ENCODE measurements at regions not wholly inside any gene's neighbourhood (a gene's known extent, or its start where the extent isn't known, plus 50 kb on each side); places are given as distances from the start of the nearest gene placed in this dataset.

GRCh38 chr2:236773206-236773605 is 203.6 kb downstream of the ACKR3 start:
- 50% methylated on average over 5 of the region's 9 CpGs for WGBS (ENCODE audit: low lambda C conversion rate)
- Histone ChIP-seq H3K79me2 (ENCODE audit: insufficient read depth) (no peaks in the 10 kb centered on the region), H3K4me3 (ENCODE audit: low read depth in 2 of 2, low read length in 1 of 2) (no peak overlapping the region), H3K36me3 (replicated peaks in 1 of 2; ENCODE audit: control insufficient read depth in 1 of 2, insufficient read depth in 2 of 2, low read length in 1 of 2) (no peaks in the 10 kb centered on the region), H3K4me1 (ENCODE audit: control insufficient read depth in 1 of 2, insufficient read depth in 2 of 2, low read depth in 1 of 2, low read length in 1 of 2) (peaks cover 0 to 8% of the 10 kb centered on the region in 2 experiments; a peak in 2 of 4 replicates), H3K27me3 (ENCODE audit: insufficient read depth) (no peaks in the 10 kb centered on the region), H3K9me3 (no peaks in the 10 kb centered on the region), H3K27ac (ENCODE audit: low read depth in 2 of 2, low read length in 1 of 2) (no peak overlapping the region), H2AFZ (ENCODE audit: low read depth) (no peak overlapping the region), H4K20me1 (ENCODE audit: insufficient read depth) (no peaks in the 10 kb centered on the region), H3F3A (replicated peaks; ENCODE audit: insufficient read depth) (no peaks in the 10 kb centered on the region), H3K4me2 (no peak overlapping the region), H3K9me2 (no peaks in the 10 kb centered on the region), H3K9ac (no peak overlapping the region)
- DNase-seq = no peak
- ChIA-PET POLR2A (no interaction called here), CTCF (no interaction called here)
- TF ChIP-seq GABPA (IDR thresholded peaks at IDR 0.05; ENCODE audit: low read depth) = no peak
- no peak for TF ChIP-seq TCF12 (IDR thresholded peaks at IDR 0.05)
- TF ChIP-seq, protein P1, sequence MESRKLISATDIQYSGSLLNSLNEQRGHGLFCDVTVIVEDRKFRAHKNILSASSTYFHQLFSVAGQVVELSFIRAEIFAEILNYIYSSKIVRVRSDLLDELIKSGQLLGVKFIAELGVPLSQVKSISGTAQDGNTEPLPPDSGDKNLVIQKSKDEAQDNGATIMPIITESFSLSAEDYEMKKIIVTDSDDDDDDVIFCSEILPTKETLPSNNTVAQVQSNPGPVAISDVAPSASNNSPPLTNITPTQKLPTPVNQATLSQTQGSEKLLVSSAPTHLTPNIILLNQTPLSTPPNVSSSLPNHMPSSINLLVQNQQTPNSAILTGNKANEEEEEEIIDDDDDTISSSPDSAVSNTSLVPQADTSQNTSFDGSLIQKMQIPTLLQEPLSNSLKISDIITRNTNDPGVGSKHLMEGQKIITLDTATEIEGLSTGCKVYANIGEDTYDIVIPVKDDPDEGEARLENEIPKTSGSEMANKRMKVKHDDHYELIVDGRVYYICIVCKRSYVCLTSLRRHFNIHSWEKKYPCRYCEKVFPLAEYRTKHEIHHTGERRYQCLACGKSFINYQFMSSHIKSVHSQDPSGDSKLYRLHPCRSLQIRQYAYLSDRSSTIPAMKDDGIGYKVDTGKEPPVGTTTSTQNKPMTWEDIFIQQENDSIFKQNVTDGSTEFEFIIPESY (IDR thresholded peaks at IDR 0.05; ENCODE audit: borderline replicate concordance, low read depth) = no peak

DNA sequence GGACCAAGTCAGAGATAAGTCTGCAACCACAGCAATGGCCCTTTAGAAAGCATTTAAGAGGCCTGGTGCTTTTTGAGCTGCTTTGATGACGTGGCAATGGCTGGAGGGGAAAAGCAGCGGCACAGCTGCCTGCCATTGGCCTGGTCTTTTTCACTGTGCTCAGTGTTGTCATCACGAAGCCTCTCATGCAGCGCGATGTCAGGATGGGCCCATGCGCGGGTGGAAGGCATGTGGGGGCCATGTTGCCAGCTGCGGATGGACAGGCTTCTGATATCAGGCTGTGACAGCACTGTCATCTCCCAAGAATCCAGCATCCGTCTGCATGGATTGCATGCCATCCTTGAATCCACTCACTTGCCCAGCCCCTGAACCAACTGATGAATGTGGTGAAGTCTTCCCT is 204.5 kb downstream of the ACKR3 start:
- WGBS (ENCODE audit: low lambda C conversion rate) = 42% methylated on average over 4 of the region's 9 CpGs
- CTCF ChIA-PET = interaction anchor here (1.5 kb wide), 1 partner anchor 430 kb away, joined by 3 read pairs; no protein-coding TSS in a partner anchor
- no peak overlapping the region for H3K4me3 ChIP-seq (ENCODE audit: low read depth in 2 of 2, low read length in 1 of 2)
- DNase-seq = no peak
- no peaks in the 10 kb centered on the region for H3K9me3 ChIP-seq
- TF ChIP-seq, protein P2, sequence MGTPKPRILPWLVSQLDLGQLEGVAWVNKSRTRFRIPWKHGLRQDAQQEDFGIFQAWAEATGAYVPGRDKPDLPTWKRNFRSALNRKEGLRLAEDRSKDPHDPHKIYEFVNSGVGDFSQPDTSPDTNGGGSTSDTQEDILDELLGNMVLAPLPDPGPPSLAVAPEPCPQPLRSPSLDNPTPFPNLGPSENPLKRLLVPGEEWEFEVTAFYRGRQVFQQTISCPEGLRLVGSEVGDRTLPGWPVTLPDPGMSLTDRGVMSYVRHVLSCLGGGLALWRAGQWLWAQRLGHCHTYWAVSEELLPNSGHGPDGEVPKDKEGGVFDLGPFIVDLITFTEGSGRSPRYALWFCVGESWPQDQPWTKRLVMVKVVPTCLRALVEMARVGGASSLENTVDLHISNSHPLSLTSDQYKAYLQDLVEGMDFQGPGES (IDR thresholded peaks at IDR 0.05; ENCODE audit: low read depth, low read length) = no peak
- TF ChIP-seq RCOR1 (IDR thresholded peaks at IDR 0.05; ENCODE audit: low read length) (no peak), NRF1 (IDR thresholded peaks at IDR 0.05; ENCODE audit: low read depth, low read length) (no peak), TEAD4 (IDR thresholded peaks at IDR 0.05; ENCODE audit: borderline replicate concordance, insufficient read depth) (no peak), SMC3 (IDR thresholded peaks at IDR 0.05; ENCODE audit: low read depth, low read length) (no peak), NFIC (IDR thresholded peaks at IDR 0.05; ENCODE audit: borderline replicate concordance) (no peak), SIN3A (IDR thresholded peaks at IDR 0.05; ENCODE audit: borderline replicate concordance, low read depth, low read length) (no peak), FOSL2 (IDR thresholded peaks at IDR 0.05; ENCODE audit: borderline replicate concordance, low read depth) (no peak), TAF1 (IDR thresholded peaks at IDR 0.05; ENCODE audit: borderline replicate concordance, low read depth, low read length) (no peak), JUND (IDR thresholded peaks at IDR 0.05) (no peak), FOXJ3 (CRISPR knock-in tag; IDR thresholded peaks at IDR 0.05) (no peak), RAD21 (IDR thresholded peaks at IDR 0.05; ENCODE audit: low read length) (no peak)
- TF ChIP-seq, protein P3, sequence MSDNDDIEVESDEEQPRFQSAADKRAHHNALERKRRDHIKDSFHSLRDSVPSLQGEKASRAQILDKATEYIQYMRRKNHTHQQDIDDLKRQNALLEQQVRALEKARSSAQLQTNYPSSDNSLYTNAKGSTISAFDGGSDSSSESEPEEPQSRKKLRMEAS (IDR thresholded peaks at IDR 0.05; ENCODE audit: low read depth) = no peak
- TF ChIP-seq, protein P4, sequence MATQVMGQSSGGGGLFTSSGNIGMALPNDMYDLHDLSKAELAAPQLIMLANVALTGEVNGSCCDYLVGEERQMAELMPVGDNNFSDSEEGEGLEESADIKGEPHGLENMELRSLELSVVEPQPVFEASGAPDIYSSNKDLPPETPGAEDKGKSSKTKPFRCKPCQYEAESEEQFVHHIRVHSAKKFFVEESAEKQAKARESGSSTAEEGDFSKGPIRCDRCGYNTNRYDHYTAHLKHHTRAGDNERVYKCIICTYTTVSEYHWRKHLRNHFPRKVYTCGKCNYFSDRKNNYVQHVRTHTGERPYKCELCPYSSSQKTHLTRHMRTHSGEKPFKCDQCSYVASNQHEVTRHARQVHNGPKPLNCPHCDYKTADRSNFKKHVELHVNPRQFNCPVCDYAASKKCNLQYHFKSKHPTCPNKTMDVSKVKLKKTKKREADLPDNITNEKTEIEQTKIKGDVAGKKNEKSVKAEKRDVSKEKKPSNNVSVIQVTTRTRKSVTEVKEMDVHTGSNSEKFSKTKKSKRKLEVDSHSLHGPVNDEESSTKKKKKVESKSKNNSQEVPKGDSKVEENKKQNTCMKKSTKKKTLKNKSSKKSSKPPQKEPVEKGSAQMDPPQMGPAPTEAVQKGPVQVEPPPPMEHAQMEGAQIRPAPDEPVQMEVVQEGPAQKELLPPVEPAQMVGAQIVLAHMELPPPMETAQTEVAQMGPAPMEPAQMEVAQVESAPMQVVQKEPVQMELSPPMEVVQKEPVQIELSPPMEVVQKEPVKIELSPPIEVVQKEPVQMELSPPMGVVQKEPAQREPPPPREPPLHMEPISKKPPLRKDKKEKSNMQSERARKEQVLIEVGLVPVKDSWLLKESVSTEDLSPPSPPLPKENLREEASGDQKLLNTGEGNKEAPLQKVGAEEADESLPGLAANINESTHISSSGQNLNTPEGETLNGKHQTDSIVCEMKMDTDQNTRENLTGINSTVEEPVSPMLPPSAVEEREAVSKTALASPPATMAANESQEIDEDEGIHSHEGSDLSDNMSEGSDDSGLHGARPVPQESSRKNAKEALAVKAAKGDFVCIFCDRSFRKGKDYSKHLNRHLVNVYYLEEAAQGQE (IDR thresholded peaks at IDR 0.05; ENCODE audit: low read depth, low read length) = no peak
- H3K4me1 ChIP-seq (ENCODE audit: control insufficient read depth in 1 of 2, insufficient read depth in 2 of 2, low read depth in 1 of 2, low read length in 1 of 2) = peaks cover 0 to 5% of the 10 kb centered on the region in 2 experiments; a peak in 2 of 4 replicates
- H3K4me2 ChIP-seq = no peak overlapping the region
- H3K36me3 ChIP-seq (replicated peaks in 1 of 2; ENCODE audit: control insufficient read depth in 1 of 2, insufficient read depth in 2 of 2, low read length in 1 of 2) = no peaks in the 10 kb centered on the region
- no peaks in the 10 kb centered on the region for H3K9me2 ChIP-seq
- H2AFZ ChIP-seq (ENCODE audit: low read depth) = no peak overlapping the region
- no peak overlapping the region for H3K27ac ChIP-seq (ENCODE audit: low read depth in 2 of 2, low read length in 1 of 2)
- H3K27me3 ChIP-seq (ENCODE audit: insufficient read depth) = no peaks in the 10 kb centered on the region
- POLR2A ChIA-PET = no interaction called here
- no peak overlapping the region for H3K9ac ChIP-seq
- H3K79me2 ChIP-seq (ENCODE audit: insufficient read depth) = no peaks in the 10 kb centered on the region
- no peaks in the 10 kb centered on the region for H3F3A ChIP-seq (replicated peaks; ENCODE audit: insufficient read depth)
- H4K20me1 ChIP-seq (ENCODE audit: insufficient read depth) = no peaks in the 10 kb centered on the region
